ENCODE measurements at regions not wholly inside any gene's neighbourhood (a gene's known extent, or its start where the extent isn't known, plus 50 kb on each side); places are given as distances from the start of the nearest gene placed in this dataset.

DNA sequence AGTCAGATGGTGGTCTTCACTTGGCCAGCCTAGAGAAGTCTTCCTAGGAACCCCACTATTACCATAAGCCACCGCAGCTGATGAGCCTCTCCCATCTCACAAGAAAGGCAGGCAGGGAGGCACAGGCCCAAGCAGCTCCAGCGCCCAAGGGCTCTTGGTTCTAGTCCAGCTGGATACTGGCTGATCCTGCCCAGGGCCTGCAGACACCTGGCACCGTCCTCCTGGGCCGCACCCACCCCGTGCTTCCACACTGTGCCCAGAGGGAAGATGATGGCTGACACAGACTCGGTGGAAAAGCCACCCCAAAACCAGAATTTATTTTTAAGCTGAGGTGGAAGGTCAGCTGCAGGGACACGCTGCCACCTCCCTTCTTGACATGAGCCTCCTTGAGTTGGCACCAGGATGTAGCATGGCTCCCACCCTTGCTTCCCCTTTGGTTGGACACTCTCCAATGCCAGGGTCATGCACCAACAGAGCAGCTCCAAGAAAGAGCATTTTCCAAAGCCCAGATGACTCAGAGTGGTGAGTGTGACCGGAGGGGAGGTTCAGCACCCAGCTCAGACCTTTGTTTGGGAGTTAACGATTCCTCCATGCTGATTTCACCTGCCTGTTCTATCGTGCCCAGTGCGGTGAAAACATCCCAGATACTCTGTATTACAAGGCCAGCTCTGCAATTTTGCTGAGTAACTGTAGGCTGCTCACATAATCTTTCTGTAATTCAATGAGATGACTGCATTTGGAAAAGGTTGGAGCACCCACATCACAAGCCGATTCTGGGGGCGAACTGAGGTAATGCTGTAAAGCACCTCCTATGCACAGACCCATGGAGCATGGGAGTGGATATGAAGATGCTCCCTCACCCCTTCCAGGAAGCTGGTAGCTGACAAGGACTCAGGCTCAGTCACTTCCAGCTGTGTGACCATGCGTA is 63.1 kb upstream of the SLC2A1 start:
- no peak overlapping the region for H3K9ac ChIP-seq (ENCODE audit: insufficient read depth, low read depth, low read length)
- no peaks in the 10 kb centered on the region for H3K27me3 ChIP-seq (ENCODE audit: control insufficient read depth in 1 of 2, insufficient read depth in 2 of 2, low read length in 2 of 2)
- no peak overlapping the region for H3K4me3 ChIP-seq (replicated peaks in 1 of 3; ENCODE audit: insufficient read depth in 1 of 3, low read depth in 2 of 3, low read length in 3 of 3)
- no peaks in the 10 kb centered on the region for H4K20me1 ChIP-seq (ENCODE audit: insufficient read depth, low read length)
- CTCF ChIA-PET (ENCODE audit: low intra/inter-chr PET ratio, low total read pairs): no interaction called here
- no peak overlapping the region for H2AFZ ChIP-seq (ENCODE audit: low read length)
- no peak overlapping the region for H3K4me2 ChIP-seq (ENCODE audit: low read depth, low read length)
- H3K79me2 ChIP-seq (ENCODE audit: insufficient read depth, low read length): no peaks in the 10 kb centered on the region
- in situ Hi-C loops (cut with HindIII; ENCODE audit: extremely low pct_ligation_motif_present, low pct_unique_long_range_greater_than_20kb): no loop called here
- no peak overlapping the region for H3K27ac ChIP-seq (ENCODE audit: extremely low read length, insufficient read depth, low read length)
- intact Hi-C loops (cut with micrococcal nuclease; ENCODE audit: unreplicated experiment): no loop called here
- POLR2A ChIA-PET: interaction anchor here (1.3 kb wide), 1 partner anchor 13 kb away, joined by 3 read pairs; no protein-coding TSS in a partner anchor
- H3K36me3 ChIP-seq (replicated peaks in 1 of 2; ENCODE audit: control insufficient read depth in 1 of 2, insufficient read depth in 2 of 2, low read length in 2 of 2): no peaks in the 10 kb centered on the region
- no peak for ATAC-seq
- H3K4me1 ChIP-seq (ENCODE audit: insufficient read depth, low read length): peaks cover 26% of the 10 kb centered on the region
- BruUV-seq (replicated peaks): no TSS peak
- WGBS (ENCODE audit: low lambda C conversion rate): 64% methylated on average over 11 of the region's 14 CpGs
- FAIRE-seq: no peak
- no peaks in the 10 kb centered on the region for H3K9me3 ChIP-seq (ENCODE audit: low read length)
- DNase-seq (ENCODE audit: low spot score): no peak
- TF ChIP-seq HBP1 (CRISPR knock-in tag; IDR thresholded peaks at IDR 0.05; ENCODE audit: low read depth): no peak
- TF ChIP-seq ZNF7 (CRISPR knock-in tag; IDR thresholded peaks at IDR 0.05): no peak
- TF ChIP-seq GABPB1 (CRISPR knock-in tag; IDR thresholded peaks at IDR 0.05): no peak
- TF ChIP-seq, protein P1, sequence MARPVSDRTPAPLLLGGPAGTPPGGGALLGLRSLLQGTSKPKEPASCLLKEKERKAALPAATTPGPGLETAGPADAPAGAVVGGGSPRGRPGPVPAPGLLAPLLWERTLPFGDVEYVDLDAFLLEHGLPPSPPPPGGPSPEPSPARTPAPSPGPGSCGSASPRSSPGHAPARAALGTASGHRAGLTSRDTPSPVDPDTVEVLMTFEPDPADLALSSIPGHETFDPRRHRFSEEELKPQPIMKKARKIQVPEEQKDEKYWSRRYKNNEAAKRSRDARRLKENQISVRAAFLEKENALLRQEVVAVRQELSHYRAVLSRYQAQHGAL (CRISPR knock-in tag; IDR thresholded peaks at IDR 0.05; ENCODE audit: not compliant biosample characterization): no peak
- no peak for TF ChIP-seq RXRB (CRISPR knock-in tag; IDR thresholded peaks at IDR 0.05; ENCODE audit: borderline replicate concordance)
- TF ChIP-seq HNRNPL (IDR thresholded peaks at IDR 0.05; ENCODE audit: low read depth, low read length): no peak
- no peak for TF ChIP-seq HOXA5 (CRISPR knock-in tag; IDR thresholded peaks at IDR 0.05)
- TF ChIP-seq ELF3 (CRISPR knock-in tag; IDR thresholded peaks at IDR 0.05): no peak
- TF ChIP-seq, protein P2, sequence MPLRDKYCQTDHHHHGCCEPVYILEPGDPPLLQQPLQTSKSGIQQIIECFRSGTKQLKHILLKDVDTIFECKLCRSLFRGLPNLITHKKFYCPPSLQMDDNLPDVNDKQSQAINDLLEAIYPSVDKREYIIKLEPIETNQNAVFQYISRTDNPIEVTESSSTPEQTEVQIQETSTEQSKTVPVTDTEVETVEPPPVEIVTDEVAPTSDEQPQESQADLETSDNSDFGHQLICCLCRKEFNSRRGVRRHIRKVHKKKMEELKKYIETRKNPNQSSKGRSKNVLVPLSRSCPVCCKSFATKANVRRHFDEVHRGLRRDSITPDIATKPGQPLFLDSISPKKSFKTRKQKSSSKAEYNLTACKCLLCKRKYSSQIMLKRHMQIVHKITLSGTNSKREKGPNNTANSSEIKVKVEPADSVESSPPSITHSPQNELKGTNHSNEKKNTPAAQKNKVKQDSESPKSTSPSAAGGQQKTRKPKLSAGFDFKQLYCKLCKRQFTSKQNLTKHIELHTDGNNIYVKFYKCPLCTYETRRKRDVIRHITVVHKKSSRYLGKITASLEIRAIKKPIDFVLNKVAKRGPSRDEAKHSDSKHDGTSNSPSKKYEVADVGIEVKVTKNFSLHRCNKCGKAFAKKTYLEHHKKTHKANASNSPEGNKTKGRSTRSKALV (CRISPR knock-in tag; IDR thresholded peaks at IDR 0.05): no peak
- no peak for TF ChIP-seq CREB1 (IDR thresholded peaks at IDR 0.05)
- no peak for TF ChIP-seq CREB1 (CRISPR knock-in tag; IDR thresholded peaks at IDR 0.05)
- TF ChIP-seq ZNF260 (CRISPR knock-in tag; IDR thresholded peaks at IDR 0.05; ENCODE audit: borderline replicate concordance, low read depth): no peak
- no peak for TF ChIP-seq BRD4 (CRISPR knock-in tag; IDR thresholded peaks at IDR 0.05)
- no peak for TF ChIP-seq GRHL1 (CRISPR knock-in tag; conservative IDR thresholded peaks at IDR 0.05)
- TF ChIP-seq ZNF607 (CRISPR knock-in tag; IDR thresholded peaks at IDR 0.05; ENCODE audit: borderline replicate concordance): no peak

All from HepG2 (cell line).